OCI-LY1 (cell line): ENCODE measurements at regions not wholly inside any gene's neighbourhood (a gene's known extent, or its start where the extent isn't known, plus 50 kb on each side); places are given as distances from the start of the nearest gene placed in this dataset.

Experiments used
- H2AFZ ChIP-seq: fragments of 200-600 bp; sonication (generic), shearing (Covaris generic); 2 replicates; pipeline ENCODE4 v1.6.0; 2014; ENCODE audit warnings: antibody characterized with exemption, mild to moderate bottlenecking, low read length
- H3F3A ChIP-seq: fragments of 200-600 bp; sonication (generic), shearing (Covaris generic); 2 replicates; pipeline ENCODE4 v1.6.0; 2014; ENCODE audit warnings: mild to moderate bottlenecking, antibody characterized with exemption, low read length, moderate library complexity; ENCODE audit not compliant: insufficient read depth
- H3K27ac ChIP-seq: fragments of 200-600 bp; sonication (generic); 2 replicates; pipeline ENCODE4 v1.5.1; 2014; ENCODE audit warnings: low read length, mixed run types, mild to moderate bottlenecking, low read depth; ENCODE audit not compliant: poor library complexity, severe bottlenecking
- H3K27me3 ChIP-seq: fragments of 200-600 bp; sonication (generic); 2 replicates; pipeline ENCODE4 v1.6.0; 2014; ENCODE audit warnings: antibody characterized with exemption, mild to moderate bottlenecking, low read length, moderate library complexity; ENCODE audit not compliant: insufficient read depth
- H3K36me3 ChIP-seq: fragments of 200-600 bp; sonication (generic); 2 replicates; pipeline ENCODE4 v1.6.1; 2014; ENCODE audit warnings: mild to moderate bottlenecking, antibody characterized with exemption, low read length, moderate library complexity, mixed read lengths; ENCODE audit not compliant: insufficient read depth
- H3K4me1 ChIP-seq: fragments of 200-600 bp; sonication (generic); 2 replicates; pipeline ENCODE4 v1.5.1; 2014; ENCODE audit warnings: mild to moderate bottlenecking, low read length, moderate library complexity; ENCODE audit not compliant: insufficient read depth, severe bottlenecking
- H3K4me2 ChIP-seq: fragments of 200-600 bp; sonication (generic), shearing (Covaris generic); 2 replicates; pipeline ENCODE4 v1.6.1; 2014; ENCODE audit warnings: low read length
- H3K4me3 ChIP-seq: fragments of 200-600 bp; sonication (generic); 2 replicates; pipeline ENCODE4 v1.5.1; 2014; ENCODE audit warnings: low read length, low read depth, mild to moderate bottlenecking, mixed read lengths; ENCODE audit not compliant: poor library complexity, severe bottlenecking
- H3K79me2 ChIP-seq: fragments of 200-600 bp; shearing (Covaris generic); 2 replicates; pipeline ENCODE4 v1.6.1; 2016; ENCODE audit warnings: mixed run types, low read length, mixed read lengths; ENCODE audit not compliant: insufficient read depth
- H3K9ac ChIP-seq: fragments of 200-600 bp; sonication (generic), shearing (Covaris generic); 2 replicates; pipeline ENCODE4 v1.6.1; 2014; ENCODE audit warnings: mild to moderate bottlenecking, low read length, mixed read lengths
- H3K9me2 ChIP-seq: fragments of 200-600 bp; sonication (generic), shearing (Covaris generic); 2 replicates; pipeline ENCODE4 v1.6.1; 2014; ENCODE audit warnings: low read depth, mild to moderate bottlenecking, low read length, mixed read lengths
- H3K9me3 ChIP-seq: fragments of 200-600 bp; shearing (Covaris generic); 2 replicates; pipeline ENCODE4 v1.6.1; 2014; ENCODE audit warnings: low read length, mixed read lengths
- H4K20me1 ChIP-seq: fragments of 200-600 bp; sonication (generic), shearing (Covaris generic); 2 replicates; pipeline ENCODE4 v1.6.0; 2016; ENCODE audit warnings: mild to moderate bottlenecking, low read length; ENCODE audit not compliant: insufficient read depth
- CTCF ChIP-seq: fragments of 200-600 bp; sonication (generic), shearing (Covaris generic); IDR thresholded peaks from 2 replicates; pipeline ENCODE4 v1.5.1; 2017; ENCODE audit warnings: mild to moderate bottlenecking, antibody characterized with exemption, low read length, moderate library complexity, mixed read lengths
- EZH2 ChIP-seq: fragments of 200-600 bp; sonication (generic), shearing (Covaris generic); IDR thresholded peaks from 2 replicates; pipeline ENCODE4 v1.8.0; 2017; ENCODE audit warnings: borderline replicate concordance, mixed run types, mild to moderate bottlenecking, antibody characterized with exemption, low read length, moderate library complexity, mixed read lengths

GRCh38 chr15:60162968-60163355, 158.9 kb downstream of the FOXB1 start:
- Histone ChIP-seq H3K36me3 (no peaks in the 10 kb centered on the region), H3K9ac (no peak overlapping the region), H3K9me2 (no peaks in the 10 kb centered on the region), H3K9me3 (no peaks in the 10 kb centered on the region), H3F3A (no peaks in the 10 kb centered on the region), H3K4me1 (no peaks in the 10 kb centered on the region), H3K79me2 (no peaks in the 10 kb centered on the region), H3K4me3 (no peak overlapping the region), H2AFZ (no peak overlapping the region), H3K4me2 (no peak overlapping the region), H3K27me3 (no peaks in the 10 kb centered on the region), H4K20me1 (no peaks in the 10 kb centered on the region), H3K27ac (no peak overlapping the region)
- no peak for TF ChIP-seq EZH2
- no peak for TF ChIP-seq CTCF

DNA sequence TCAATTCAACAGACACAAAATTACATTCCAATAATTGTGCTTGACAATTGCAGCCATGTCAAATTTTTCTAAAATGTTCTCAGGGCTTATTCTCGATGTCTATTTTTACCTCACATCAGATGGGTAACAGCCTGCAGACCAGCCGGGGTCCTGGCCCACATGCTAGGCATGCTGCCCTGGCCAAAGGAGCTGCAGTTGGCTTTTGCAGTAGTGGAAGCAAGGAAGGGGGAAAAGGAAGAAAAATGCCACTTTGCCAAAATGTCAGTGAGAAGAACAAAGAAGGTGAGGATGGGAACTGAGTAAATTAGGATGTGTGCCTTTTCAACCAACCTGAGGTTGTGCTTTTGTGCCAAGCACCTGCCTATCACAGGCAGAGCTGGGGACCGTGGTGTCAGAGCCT, 161.0 kb downstream of the FOXB1 start:
- H3K4me3 ChIP-seq, result no peak overlapping the region
- H3K4me1 ChIP-seq, result no peaks in the 10 kb centered on the region
- H3F3A ChIP-seq, result no peaks in the 10 kb centered on the region
- H3K9me3 ChIP-seq, result no peaks in the 10 kb centered on the region
- no peaks in the 10 kb centered on the region for H3K79me2 ChIP-seq
- no peaks in the 10 kb centered on the region for H4K20me1 ChIP-seq
- no peak overlapping the region for H3K27ac ChIP-seq
- H3K4me2 ChIP-seq, result no peak overlapping the region
- no peaks in the 10 kb centered on the region for H3K36me3 ChIP-seq
- H3K9ac ChIP-seq, result no peak overlapping the region
- TF ChIP-seq CTCF (no peak), EZH2 (no peak)
- no peak overlapping the region for H2AFZ ChIP-seq
- H3K27me3 ChIP-seq, result no peaks in the 10 kb centered on the region
- no peaks in the 10 kb centered on the region for H3K9me2 ChIP-seq

- Histone ChIP-seq H3K27me3 (no peaks in the 10 kb centered on the region), H3K9me2 (no peaks in the 10 kb centered on the region), H3K9ac (no peak overlapping the region), H3K4me2 (no peak overlapping the region), H2AFZ (no peak overlapping the region), H4K20me1 (no peaks in the 10 kb centered on the region), H3K36me3 (no peaks in the 10 kb centered on the region), H3K9me3 (no peaks in the 10 kb centered on the region), H3K4me3 (no peak overlapping the region), H3F3A (no peaks in the 10 kb centered on the region), H3K79me2 (no peaks in the 10 kb centered on the region), H3K27ac (no peak overlapping the region), H3K4me1 (no peaks in the 10 kb centered on the region)
- no peak for TF ChIP-seq CTCF
- TF ChIP-seq EZH2, result no peak
Observed at GRCh38 chr15:60172143-60172542, 168.0 kb downstream of the FOXB1 start.
